Skeletal muscle tissue (tissue), 3 donors: ENCODE measurements at regions not wholly inside any gene's neighbourhood (a gene's known extent, or its start where the extent isn't known, plus 50 kb on each side); places are given as distances from the start of the nearest gene placed in this dataset.

Source experiments
- H3K27ac ChIP-seq: one replicate; pipeline ENCODE4 v1.7.0; 2013; ENCODE audit warnings: mild to moderate bottlenecking, low read depth, low read length, inconsistent platforms
- H3K27me3 ChIP-seq, 3 donors: one replicate each; pipeline ENCODE4 v1.7.0; 2013; ENCODE audit warnings: low read length in 3 of 3; ENCODE audit not compliant: control insufficient read depth in 3 of 3, insufficient read depth in 3 of 3
- H3K36me3 ChIP-seq, 3 donors: one replicate each; pipeline ENCODE4 v1.7.0; 2013; ENCODE audit warnings: low read length in 3 of 3; ENCODE audit not compliant: control insufficient read depth in 3 of 3, insufficient read depth in 3 of 3
- H3K4me1 ChIP-seq, 3 donors: one replicate each; pipeline ENCODE4 v1.7.0; 2013; ENCODE audit warnings: low read length in 3 of 3, mild to moderate bottlenecking in 3 of 3; ENCODE audit not compliant: control insufficient read depth in 3 of 3, insufficient read depth in 3 of 3
- H3K4me3 ChIP-seq, 3 donors: one replicate each; pipeline ENCODE4 v1.7.0; 2013; ENCODE audit warnings: low read length in 3 of 3
- H3K9ac ChIP-seq, 3 donors: one replicate each; pipeline ENCODE4 v1.7.0; 2013; ENCODE audit warnings: low read length in 3 of 3, mild to moderate bottlenecking in 3 of 3, moderate library complexity in 2 of 3, low read depth in 1 of 3
- H3K9me3 ChIP-seq, 3 donors: one replicate each; pipeline ENCODE4 v1.7.0; 2013; ENCODE audit warnings: low read length in 3 of 3; ENCODE audit not compliant: control insufficient read depth in 3 of 3
- donor health status: Osteomylitis.

DNA sequence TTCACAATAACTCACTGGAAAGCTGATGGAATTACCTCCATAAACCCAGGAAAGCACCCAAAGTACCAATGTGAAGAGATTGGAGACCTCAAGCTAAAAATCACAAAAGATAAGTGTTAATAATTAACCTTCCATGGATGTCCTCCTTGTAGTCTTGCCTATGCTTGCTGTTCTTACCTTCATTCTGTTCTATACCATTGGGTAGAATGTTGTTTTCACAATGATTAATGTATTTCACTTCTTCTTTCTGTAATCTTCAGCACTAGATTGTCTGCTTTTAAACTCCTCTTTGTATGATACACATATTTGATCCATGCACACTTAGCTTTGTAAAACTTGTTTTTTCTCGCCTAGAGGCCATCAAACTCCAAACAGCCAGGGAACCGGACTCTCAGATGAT lies 570.3 kb downstream of the RAPGEF2 start:
- no peaks in the 10 kb centered on the region for H3K4me1 ChIP-seq
- no peaks in the 10 kb centered on the region for H3K27me3 ChIP-seq
- H3K27ac ChIP-seq = no peak overlapping the region
- no peak overlapping the region for H3K9ac ChIP-seq
- no peak overlapping the region for H3K4me3 ChIP-seq
- no peaks in the 10 kb centered on the region for H3K36me3 ChIP-seq
- no peaks in the 10 kb centered on the region for H3K9me3 ChIP-seq

DNA sequence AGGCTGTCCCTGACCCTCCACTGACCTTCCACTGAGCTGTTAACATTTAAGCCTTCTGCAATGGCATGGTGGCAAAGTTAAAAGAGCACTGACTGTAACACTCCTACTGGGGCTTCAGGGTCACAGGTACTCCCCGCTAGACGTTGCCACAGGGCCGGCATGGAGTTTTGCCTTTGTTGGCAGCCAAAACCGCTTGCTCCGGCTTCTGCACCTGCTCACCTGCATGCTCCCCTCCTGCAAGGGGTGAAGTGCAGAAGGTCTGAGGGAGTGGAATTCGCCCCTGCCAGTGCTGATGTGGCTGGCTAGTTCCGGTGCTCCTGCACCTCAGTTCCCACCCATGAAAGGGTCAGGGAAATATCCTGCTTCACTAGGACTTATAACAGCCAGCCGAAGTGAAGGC lies 571.4 kb downstream of the RAPGEF2 start:
- Histone ChIP-seq H3K4me1 (no peaks in the 10 kb centered on the region), H3K27me3 (no peaks in the 10 kb centered on the region), H3K4me3 (no peak overlapping the region), H3K27ac (no peak overlapping the region), H3K36me3 (no peaks in the 10 kb centered on the region), H3K9ac (no peak overlapping the region), H3K9me3 (no peaks in the 10 kb centered on the region)

DNA sequence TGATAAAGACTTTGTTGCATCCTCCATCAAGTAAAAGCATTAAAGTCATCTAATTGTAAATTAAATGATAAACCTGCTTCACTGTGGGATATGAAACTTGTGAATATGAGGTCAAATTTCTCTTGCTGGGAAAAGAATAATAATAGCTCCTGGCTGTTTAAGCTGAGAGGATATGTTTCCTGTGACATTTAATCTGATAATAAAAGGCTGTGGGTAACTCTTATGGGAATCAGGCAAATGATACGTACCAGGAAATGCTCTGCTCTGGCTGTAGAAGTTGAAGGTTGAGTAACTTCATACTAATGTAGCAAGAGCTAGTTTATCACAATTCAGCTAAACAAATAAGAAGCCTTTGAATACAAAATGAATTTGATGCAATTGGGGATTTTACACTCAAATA lies 574.6 kb downstream of the RAPGEF2 start:
- H3K9ac ChIP-seq = no peak overlapping the region
- H3K4me1 ChIP-seq = no peaks in the 10 kb centered on the region

DNA sequence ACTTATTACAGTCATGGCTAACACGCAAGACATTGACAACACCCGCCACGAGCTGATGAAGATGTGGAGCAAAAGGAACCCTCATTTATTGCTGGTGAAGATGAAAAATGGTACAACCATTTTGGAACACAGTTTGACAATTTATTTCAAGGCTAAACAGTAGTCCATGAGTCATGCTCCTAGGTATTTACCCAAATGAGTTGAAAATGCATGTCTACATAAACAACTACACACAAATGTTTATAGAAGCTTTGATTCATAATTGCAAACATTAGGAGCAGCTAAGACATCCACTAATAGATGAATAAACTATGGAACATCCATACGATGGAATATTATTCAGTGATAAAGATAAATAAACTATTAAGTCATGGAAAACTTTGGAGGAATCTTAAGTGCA lies 580.1 kb downstream of the RAPGEF2 start:
- H3K9ac ChIP-seq = no peak overlapping the region
- H3K9me3 ChIP-seq = no peaks in the 10 kb centered on the region
- no peaks in the 10 kb centered on the region for H3K36me3 ChIP-seq
- no peak overlapping the region for H3K4me3 ChIP-seq
- no peak overlapping the region for H3K27ac ChIP-seq
- H3K27me3 ChIP-seq = no peaks in the 10 kb centered on the region
- H3K4me1 ChIP-seq = no peaks in the 10 kb centered on the region

More for the DNA sequence above, 574.6 kb downstream of the RAPGEF2 start:
- Histone ChIP-seq H3K4me3 (no peak overlapping the region), H3K9me3 (no peaks in the 10 kb centered on the region), H3K27ac (no peak overlapping the region), H3K36me3 (no peaks in the 10 kb centered on the region), H3K27me3 (no peaks in the 10 kb centered on the region)

DNA sequence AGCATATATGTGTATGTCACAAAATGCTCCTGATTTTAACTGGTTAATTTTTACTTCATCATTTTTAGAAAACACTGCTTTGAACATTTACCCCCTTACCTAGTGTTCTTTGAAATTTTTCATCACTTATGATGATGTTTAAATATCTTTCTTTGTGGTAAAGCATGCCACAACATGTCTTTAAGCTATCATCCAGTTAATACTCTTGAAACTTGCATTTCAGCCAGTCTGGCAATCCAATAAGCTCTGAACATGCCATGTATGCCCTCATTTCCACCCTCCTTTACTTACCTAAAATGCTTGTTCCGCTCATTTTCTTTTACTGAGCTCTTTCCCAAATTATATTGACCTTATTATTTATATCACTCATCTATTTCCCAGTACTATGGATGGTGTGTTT lies 581.2 kb downstream of the RAPGEF2 start:
- H3K36me3 ChIP-seq = no peaks in the 10 kb centered on the region
- no peak overlapping the region for H3K27ac ChIP-seq
- H3K4me3 ChIP-seq = no peak overlapping the region
- H3K9me3 ChIP-seq = peaks cover 0 to under 1% (median 0%) of the 10 kb centered on the region in 3 donors
- H3K9ac ChIP-seq = no peak overlapping the region
- H3K27me3 ChIP-seq = no peaks in the 10 kb centered on the region
- H3K4me1 ChIP-seq = no peaks in the 10 kb centered on the region

DNA sequence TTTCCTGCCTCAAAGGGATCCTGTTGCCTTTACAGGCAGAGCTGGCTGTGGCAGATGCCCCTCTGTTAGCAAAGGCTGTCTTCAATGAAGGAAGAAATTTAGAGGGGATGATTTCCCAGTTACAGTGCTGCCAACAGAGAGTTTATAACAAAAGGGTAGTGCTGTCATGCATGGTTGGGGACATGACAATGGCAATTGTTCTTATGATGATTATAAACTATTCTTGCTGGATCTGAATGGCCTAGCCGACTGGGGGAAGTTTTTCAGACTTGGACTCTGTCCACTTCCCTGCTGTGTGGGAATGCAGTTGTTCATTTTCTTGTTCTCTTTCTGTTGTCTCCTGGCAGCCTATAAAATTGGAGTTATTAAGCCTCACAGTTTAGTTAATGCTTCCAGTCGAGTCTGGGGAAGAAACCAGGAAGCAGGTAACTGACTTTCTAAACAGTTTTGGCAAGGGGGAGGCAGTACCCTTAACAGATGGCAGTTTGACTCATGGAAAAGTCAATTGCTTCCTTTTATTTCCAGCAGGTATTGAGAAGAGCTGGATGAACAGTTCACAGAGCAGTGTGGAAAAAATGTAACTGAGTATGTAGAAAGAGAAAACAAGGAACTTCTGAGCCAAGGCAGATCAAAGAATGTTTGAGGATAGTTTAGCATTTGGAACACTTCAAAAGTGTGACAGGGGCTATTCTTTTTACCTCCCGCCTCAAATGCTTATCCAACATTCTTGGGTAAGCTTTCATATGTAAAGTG lies 582.6 kb downstream of the RAPGEF2 start:
- Histone ChIP-seq H3K27ac (no peak overlapping the region), H3K9me3 (peaks cover 0 to 1% (median 0%) of the 10 kb centered on the region in 3 donors), H3K4me1 (no peaks in the 10 kb centered on the region), H3K27me3 (no peaks in the 10 kb centered on the region), H3K4me3 (no peak overlapping the region), H3K36me3 (no peaks in the 10 kb centered on the region), H3K9ac (no peak overlapping the region)

DNA sequence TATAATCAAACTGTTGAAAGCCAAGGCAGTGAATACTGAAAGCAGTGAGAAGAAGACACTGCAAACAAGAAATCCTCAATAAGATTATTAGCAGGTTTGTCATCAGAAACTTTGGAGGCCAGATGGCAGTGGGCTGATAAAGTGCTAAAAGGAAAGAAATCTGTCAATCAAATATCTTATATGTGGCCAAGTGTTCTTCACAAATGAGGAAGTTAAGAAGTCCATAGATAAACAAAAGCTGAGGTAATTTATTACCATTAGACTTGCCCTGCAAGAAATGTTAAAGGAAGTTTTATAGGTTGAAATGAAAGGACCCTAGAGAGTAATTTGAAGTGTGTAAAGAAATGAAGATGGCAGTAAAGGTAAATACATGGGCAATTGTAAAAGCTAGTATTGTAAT lies 586.6 kb downstream of the RAPGEF2 start:
- no peaks in the 10 kb centered on the region for H3K4me1 ChIP-seq
- no peak overlapping the region for H3K27ac ChIP-seq
- no peaks in the 10 kb centered on the region for H3K27me3 ChIP-seq
- H3K4me3 ChIP-seq = no peak overlapping the region
- H3K36me3 ChIP-seq = no peaks in the 10 kb centered on the region
- peaks cover 0 to 5% (median 0%) of the 10 kb centered on the region in 3 donors for H3K9me3 ChIP-seq
- no peak overlapping the region for H3K9ac ChIP-seq

DNA sequence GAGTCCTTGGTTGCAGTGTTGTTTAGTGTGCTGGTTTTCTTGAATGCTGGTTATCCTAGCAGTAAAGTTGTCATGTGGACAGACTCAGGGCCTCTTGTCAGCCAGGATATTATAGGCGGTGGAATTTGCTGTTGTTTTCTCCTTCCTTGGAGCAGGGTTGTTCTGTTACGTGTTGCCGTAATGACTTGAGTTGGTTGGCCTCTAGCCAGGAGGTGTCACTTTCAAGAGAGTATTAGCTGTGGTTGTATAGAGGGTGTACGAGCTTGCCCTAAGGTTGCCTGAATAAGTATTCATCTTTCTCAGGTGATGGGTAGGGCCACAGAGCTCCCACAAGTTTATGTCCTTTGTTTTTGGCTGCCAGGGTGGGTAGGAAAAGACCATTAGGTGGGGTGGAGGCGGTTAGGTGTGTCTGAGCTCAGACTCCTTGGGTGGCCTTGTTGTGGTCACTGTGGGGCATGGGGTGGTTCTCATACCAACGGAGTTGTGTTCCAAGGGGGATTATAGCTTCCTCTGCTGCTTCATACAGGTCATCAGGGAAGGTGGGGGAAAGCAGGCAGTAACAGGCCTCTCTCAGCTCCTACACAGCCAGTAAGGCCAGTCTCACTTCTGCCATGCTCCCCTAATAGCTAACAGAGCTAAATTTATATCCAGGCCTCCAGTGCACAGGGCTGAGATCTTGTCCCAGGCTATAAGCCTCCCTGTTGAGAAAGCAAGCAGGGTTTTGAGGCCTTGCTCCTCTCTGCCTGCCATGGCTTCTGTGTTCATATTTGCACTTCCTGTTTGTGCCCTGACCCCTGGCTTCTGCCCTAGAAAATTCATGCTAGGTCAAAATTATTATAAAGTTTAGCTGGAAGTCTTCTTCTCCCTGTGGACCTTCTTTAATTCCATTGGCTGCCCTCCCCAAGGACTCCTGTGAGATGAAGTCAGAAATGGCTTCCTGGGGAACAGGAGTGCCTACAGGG lies 594.7 kb downstream of the RAPGEF2 start:
- no peaks in the 10 kb centered on the region for H3K27me3 ChIP-seq
- no peak overlapping the region for H3K4me3 ChIP-seq
- no peak overlapping the region for H3K27ac ChIP-seq
- H3K36me3 ChIP-seq = no peaks in the 10 kb centered on the region
- no peak overlapping the region for H3K9ac ChIP-seq
- H3K4me1 ChIP-seq = no peaks in the 10 kb centered on the region
- peaks cover 0 to 3% (median 2%) of the 10 kb centered on the region in 3 donors for H3K9me3 ChIP-seq

DNA sequence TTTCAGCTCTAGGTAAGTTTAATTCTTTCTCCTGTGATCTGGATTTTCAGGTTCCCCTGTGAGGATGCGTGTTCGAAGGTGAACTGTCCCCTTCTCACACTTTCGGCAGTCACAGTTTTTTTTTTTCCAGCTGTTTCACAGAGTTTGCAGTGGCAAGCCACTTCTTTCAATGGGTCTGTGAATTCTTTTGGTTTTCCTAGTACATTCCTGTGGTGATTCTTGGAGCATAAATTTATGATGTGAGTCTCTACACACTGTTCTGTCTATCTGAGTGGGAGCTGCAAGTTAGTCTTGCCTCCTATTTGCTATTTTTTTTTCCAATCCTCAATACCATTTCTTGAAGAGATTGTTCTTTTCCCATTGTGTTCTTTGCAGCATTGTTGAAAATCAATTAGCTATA lies 595.5 kb downstream of the RAPGEF2 start:
- Histone ChIP-seq H3K9ac (no peak overlapping the region), H3K36me3 (no peaks in the 10 kb centered on the region), H3K4me3 (no peak overlapping the region), H3K27ac (no peak overlapping the region), H3K27me3 (no peaks in the 10 kb centered on the region), H3K4me1 (no peaks in the 10 kb centered on the region), H3K9me3 (peaks cover 0 to 3% (median 2%) of the 10 kb centered on the region in 3 donors)

DNA sequence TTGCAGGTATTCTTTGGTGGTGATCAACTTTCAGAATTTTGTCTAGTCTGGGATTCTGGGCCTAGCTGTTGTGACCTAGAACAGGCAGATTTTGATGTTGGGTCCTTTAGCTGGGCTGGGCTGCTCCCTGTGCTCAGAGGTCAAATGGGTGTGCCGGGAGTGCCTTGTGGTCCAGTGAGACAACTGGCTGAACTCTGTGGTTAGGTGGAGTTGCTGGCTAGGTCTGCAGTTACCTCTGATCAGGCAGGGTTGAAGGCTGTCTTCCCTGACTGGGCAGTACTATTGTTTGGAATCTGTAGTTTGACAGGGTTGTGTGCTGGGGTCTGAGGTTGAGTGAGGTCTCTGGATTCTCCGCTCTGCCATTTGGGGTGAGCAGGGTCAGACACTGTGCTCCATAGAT lies 599.3 kb downstream of the RAPGEF2 start:
- Histone ChIP-seq H3K4me3 (no peak overlapping the region), H3K27me3 (no peaks in the 10 kb centered on the region), H3K9ac (no peak overlapping the region), H3K9me3 (peaks cover 0 to 3% (median 2%) of the 10 kb centered on the region in 3 donors), H3K27ac (no peak overlapping the region), H3K4me1 (no peaks in the 10 kb centered on the region), H3K36me3 (no peaks in the 10 kb centered on the region)
